LHCN-M2 (cell line): ENCODE measurements at regions not wholly inside any gene's neighbourhood (a gene's known extent, or its start where the extent isn't known, plus 50 kb on each side); places are given as distances from the start of the nearest gene placed in this dataset.

Experiments used
- DNase-seq: peaks from one replicate; pipeline ENCODE4 v3.0.0-alpha.2; 2012; ENCODE audit warnings: low read depth

GRCh38 chr12:126569706-126570105 is 1504.5 kb downstream of the AACS start:
- DNase-seq, result no peak

- DNase-seq, result no peak
Measured at GRCh38 chr12:126570566-126570965, 1505.3 kb downstream of the AACS start.

GRCh38 chr12:126572170-126572569 is 1506.9 kb downstream of the AACS start:
- DNase-seq, result no peak

- no peak for DNase-seq
Measured at GRCh38 chr12:126581655-126582054, 1516.4 kb downstream of the AACS start.

GRCh38 chr12:126582231-126582630 is 1517.0 kb downstream of the AACS start:
- peak; percentile 8 for DNase-seq

- peak; percentile 25 for DNase-seq
Measured at GRCh38 chr12:126588586-126589249, 1523.5 kb downstream of the AACS start.

- no peak for DNase-seq
Measured at GRCh38 chr12:126591533-126591932, 1526.3 kb downstream of the AACS start.

GRCh38 chr12:126601184-126602170 is 1536.2 kb downstream of the AACS start:
- no peak for DNase-seq

GRCh38 chr12:126602612-126603011 is 1537.4 kb downstream of the AACS start:
- DNase-seq, result no peak

- no peak for DNase-seq
Measured at GRCh38 chr12:126607157-126607556, 1541.9 kb downstream of the AACS start.

- no peak for DNase-seq
Measured at GRCh38 chr12:126607867-126608266, 1542.6 kb downstream of the AACS start.

GRCh38 chr12:126608607-126609175 is 1543.5 kb downstream of the AACS start:
- DNase-seq, result no peak

GRCh38 chr12:126616441-126616840 is 1551.2 kb downstream of the AACS start:
- no peak for DNase-seq

- DNase-seq, result peak; percentile 10
Measured at GRCh38 chr12:126617312-126617711, 1552.1 kb downstream of the AACS start.

- DNase-seq, result no peak
Measured at GRCh38 chr12:126627596-126627995, 1562.4 kb downstream of the AACS start.

GRCh38 chr12:126636821-126637220 is 1571.6 kb downstream of the AACS start:
- DNase-seq, result no peak

GRCh38 chr12:126644236-126645020 is 1579.2 kb downstream of the AACS start:
- DNase-seq, result no peak

- DNase-seq, result no peak
Measured at GRCh38 chr12:126648074-126648473, 1582.8 kb downstream of the AACS start.

- no peak for DNase-seq
Measured at GRCh38 chr12:126651133-126651532, 1585.9 kb downstream of the AACS start.

GRCh38 chr12:126663304-126664094 is 1598.3 kb downstream of the AACS start:
- peak; percentile 18 for DNase-seq

GRCh38 chr12:126667339-126667738 is 1599.6 kb upstream of the TMEM132C start:
- DNase-seq, result peak; percentile 87
